HG03196 (cell line): ENCODE measurements at regions not wholly inside any gene's neighbourhood (a gene's known extent, or its start where the extent isn't known, plus 50 kb on each side); places are given as distances from the start of the nearest gene placed in this dataset.
"Not testable (repeated sequence)": the region's sequence is repeated elsewhere in the genome, so short reads cannot be mapped to it uniquely, and the experiment has no call there.

Experiments used
- ATAC-seq: cut with Tn5 transposase; IDR thresholded peaks from one replicate; pipeline ENCODE4 v1.9.1; 2021; ENCODE audit not compliant: unreplicated experiment

DNA sequence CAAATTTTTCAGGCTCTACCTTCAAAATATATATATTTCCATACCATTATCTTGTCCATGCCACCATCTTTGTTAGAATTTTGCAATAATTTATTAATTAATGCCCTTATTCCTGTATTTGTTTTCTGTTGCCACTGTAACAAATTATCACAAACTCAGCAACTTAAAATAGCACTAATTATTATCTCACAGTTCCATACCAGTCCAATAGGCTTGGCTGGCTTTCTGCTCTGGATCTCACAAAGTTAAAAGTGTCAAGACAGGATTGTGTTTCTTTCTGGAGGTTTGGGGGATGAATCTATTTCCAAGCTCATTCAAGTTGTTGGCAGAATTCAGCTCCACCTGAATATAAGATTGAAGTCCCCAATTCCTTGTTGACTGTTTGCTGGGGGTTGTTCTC lies 58.6 kb upstream of the SLC38A4 start:
- ATAC-seq: no peak

DNA sequence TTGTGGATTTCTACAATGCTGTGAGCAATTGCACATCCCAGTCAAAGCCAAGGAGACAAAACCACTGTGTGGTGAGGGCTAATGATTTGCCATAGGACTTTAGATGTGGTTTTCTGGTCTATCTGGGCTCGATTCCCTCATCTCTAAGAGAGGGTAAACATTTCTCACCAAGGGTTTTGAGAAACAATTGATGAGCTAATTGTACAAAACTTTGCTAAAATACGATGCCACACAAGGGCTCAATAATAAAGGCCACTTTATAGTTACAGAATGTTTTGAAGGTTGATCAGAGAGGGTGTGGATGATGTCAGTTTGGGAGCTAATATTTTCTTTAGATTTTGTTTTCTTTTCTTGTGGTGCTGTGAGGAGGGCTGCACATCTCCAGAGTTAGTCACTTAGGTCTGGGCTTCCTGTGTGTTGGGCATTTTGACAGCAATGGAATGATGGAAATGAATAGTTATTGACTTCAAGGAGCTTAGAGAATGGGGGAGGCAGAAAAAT lies 60.8 kb upstream of the SLC38A4 start:
- ATAC-seq: no peak

GRCh38 chr12:46887870-46888269 lies 62.1 kb upstream of the SLC38A4 start:
- ATAC-seq: no peak

DNA sequence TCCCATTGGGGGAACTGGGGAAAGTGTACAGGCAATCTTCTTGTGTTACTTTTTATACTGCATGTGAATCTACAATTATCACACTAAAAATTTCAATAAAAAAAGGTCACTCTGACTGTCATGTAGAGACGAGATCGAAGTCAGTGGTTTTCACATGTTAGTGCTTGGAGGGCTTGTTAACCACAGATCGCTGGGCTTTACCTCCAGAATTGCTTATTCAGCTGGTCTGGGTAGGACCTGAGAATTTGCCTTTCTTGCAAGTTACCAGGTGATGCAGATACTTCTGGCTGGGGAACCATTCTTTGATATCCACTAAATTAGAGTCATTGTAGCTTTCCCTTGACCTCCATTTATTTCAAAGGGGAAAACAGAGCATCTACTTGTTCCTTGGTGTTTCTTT lies 62.8 kb upstream of the SLC38A4 start:
- ATAC-seq: no peak

GRCh38 chr12:46891306-46891705 lies 65.5 kb upstream of the SLC38A4 start:
- ATAC-seq: no peak

DNA sequence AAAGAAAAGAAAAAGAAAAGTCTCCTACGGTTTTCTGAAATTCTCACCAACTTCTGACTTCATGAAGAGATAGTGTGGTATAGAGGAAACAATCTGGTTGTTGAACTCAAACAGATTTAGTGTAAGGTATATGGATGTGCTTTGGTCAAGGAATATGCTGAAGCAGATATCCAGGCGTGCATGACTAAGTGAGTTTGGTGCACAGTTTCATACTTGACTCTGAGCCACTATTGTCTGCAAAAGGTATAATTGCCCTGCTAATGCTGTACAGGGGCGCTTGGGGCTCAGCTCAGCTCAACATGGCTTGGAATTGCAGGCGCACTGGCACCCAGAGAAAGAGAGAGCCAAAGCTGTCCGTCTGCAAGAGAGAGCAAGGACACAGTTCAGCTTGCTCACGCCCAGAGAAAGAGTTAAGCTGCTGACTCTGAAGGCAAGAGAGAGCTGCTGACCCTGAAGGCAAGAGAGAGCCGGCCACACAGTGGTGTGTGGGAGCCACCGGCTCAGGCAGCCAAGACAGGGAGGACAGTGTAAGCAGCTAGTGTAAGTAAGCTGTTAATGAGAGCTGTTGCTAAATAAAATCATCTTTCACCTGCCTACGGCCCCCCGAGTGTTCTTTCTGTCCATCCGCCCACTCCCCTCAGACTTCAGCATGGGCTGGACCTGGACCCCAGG lies 66.4 kb upstream of the SLC38A4 start:
- ATAC-seq: no peak

DNA sequence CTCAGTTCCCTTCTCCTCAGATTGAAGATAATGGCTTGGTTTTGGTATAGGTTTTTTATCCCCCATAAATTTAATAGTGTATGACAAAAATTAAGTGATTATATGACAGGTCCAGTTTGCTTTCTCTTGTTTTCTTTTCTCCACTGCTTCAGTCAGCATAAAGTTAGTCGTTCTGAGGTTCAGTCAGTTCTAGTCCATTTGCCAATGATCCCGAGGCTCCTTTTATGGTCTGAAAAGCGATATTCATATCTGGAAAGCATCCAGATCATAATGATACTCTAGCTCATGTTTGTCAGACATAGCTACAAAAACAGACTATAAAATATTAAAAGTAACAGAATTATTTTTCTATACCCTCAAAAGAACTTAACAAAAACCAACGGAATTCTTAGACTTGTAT lies 67.1 kb upstream of the SLC38A4 start:
- no peak for ATAC-seq

- ATAC-seq: no peak
Observed at GRCh38 chr12:46893434-46893833, 67.6 kb upstream of the SLC38A4 start.

DNA sequence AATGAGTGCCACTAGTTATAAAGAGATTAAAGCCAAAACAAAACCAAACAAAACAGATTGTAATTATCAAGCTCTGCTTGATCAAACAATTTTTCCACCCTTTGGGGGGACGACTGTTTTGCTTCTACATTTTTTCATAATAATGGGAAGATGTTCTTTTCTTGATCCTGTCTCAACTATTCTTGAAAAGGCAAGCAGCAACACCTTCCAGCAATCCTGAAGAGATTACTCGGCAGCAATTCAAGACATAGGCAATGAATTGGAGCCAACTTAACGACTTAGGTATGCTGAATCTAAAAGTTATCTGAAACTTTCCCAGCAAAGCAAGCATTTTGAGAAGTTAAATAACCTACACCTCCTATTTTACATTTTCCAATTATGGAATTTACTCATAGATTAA lies 69.9 kb upstream of the SLC38A4 start:
- no peak for ATAC-seq

DNA sequence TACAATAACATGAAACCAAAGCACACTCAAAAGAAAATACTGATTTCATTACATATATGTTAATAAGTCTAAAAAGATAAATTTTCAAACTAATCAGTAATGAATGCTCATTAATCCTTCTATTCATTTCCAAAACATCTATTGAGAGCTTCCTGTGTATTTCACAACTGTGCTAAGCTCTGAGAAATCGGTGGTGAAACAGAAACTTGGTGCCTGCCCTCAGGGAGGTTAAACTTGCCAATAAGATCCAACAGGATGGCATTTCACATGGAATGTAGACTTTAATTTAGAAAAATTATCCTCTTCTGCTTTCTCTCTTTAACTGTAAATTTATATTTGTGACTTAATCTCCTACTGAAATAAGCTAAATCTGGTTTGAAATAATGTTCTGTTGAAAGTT lies 70.9 kb upstream of the SLC38A4 start:
- no peak for ATAC-seq

- no peak for ATAC-seq
Observed at GRCh38 chr12:46898152-46898931, 72.5 kb upstream of the SLC38A4 start.

GRCh38 chr12:46898989-46899388 lies 73.2 kb upstream of the SLC38A4 start:
- no peak for ATAC-seq

DNA sequence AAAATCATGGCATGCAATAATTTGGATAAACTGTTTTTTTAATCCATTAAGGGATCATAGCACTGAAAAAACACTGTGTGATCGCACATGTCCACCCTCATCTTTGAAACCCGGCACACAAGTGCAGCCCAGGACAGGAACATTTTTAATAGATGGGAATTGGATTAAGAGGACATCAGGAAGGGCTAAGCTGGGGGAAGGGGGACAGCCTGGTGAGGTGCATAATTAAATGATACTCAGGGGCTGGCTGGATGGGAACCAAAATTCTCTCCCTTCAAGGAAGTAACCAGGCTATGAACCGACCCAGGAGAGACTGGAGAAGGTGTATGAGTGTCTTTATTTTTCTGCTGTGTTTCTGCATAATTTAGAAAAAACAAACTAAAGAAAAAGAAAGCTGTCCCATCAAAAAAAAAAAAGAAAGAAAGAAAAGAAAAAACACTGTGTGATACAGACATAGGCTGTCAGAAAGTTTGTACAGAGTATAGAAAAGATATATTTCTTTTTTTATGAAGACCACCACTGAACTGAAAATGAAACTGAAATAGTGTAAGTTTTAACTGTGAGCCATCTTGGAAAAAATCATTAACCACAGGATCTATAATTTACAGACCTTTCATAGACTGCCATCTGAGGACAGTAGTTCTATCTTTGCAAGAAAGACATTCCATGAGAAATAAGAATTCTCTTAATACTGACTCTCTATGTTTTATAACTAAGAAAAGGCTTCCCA lies 75.1 kb upstream of the SLC38A4 start:
- no peak for ATAC-seq

DNA sequence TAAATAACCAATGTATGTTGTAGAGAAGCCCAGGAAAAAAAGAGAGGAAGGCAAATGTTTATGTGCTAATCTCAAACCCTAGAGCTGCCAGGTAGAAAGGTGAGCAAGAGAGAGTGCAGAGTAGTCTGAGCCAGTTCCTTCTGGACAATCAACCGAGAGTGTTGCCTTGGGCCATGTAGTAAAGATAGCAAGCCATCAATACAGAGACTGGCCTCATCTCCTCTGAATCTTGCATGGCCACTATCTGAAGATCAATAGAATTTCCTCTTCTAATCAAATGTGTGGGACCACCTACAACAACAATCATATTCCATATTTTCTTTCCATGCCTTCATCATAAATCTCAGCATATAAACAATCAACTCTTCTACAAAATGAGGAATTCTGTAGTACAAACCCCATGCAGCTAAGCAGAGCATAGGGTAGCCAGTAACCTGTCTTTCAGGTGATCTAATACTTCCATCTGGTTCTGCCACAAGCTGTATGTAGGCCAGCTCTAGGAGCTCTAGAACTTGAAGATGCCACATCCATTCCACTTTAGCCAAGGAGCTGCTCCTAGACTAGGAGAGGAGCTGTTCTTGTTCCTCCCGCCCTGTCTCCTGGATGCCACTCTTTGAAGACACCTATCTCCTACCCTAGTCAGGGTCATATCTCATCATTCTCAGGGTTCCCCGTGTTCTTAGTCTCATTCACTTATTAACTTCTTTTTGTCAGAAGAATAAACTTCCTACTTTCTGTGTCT lies 75.8 kb upstream of the SLC38A4 start:
- ATAC-seq: no peak

DNA sequence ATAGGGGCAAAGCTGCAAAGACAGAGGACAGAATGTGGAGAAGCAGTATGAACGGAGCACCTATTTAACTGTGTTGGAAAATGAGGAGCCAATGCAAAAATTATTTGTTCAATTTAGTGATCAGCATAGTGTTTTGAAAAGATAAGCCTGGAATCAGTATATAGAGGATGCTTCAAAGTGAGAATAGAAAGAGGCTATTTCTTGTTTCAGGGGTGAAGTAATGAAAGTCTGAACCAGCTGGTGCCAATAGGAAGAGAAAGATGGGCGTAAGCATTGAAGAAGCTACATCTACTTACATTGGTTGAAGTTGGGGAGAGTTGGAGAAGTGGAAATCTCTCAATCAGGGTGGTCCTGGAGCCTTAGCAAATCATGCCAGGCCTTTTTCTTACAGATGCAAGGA lies 77.3 kb upstream of the SLC38A4 start:
- no peak for ATAC-seq

DNA sequence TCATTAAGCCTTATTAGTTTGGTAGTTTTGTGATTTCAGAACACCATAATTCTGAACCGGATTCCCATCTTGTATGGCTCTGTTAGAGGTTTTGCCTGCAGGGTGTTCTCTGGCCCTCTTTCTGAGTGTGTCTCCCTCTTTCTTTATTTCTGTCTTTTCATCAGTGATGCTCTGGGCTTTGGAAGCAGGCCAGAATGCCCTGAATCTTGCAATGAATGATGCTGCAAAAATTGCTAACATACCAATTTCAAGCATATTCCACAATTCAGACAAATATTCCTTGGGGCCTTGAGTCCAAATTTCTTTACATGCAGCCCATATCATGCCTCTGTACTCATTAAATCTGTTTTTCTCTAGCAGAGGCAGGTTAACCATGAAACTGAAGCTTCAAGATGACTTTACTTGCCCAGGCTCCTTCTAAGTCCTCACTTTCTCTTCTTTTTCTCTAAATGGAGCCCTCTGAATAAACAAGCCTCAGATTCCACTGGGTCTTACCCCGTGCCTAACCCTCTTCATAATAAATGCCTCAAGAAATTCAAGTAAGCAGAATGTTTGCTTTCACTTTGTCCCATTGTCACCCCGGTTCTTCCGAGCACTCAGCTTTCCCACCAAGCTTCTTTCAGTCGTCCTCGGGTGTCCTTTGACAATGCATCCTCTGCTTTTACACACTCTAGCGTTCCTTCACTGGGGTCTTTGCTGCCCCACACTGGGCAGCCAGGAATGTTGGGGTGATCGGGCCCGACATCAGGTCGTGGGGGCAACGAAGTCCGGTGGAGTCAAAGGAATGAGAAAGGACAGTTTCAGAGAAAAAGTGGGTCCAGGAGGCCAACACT lies 78.8 kb upstream of the SLC38A4 start:
- no peak for ATAC-seq

DNA sequence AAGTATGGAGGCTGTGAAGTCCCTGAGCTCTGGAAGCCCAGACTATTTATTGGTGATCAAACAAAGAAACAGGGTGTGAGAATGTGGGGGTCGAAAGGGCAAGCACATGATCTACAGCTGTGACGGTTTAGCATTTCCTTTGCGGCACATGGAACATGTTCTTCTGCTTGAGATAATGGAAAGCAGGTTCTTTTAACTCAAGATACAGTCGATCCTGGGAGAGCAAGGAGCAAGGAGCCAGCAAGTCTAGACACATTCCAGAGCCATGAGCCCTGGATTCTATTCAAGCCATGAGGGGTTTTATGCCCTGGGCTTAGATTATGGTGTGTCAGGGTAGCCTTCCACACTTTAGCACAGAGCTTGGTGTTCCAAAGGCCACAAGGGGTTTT lies 79.4 kb upstream of the SLC38A4 start:
- ATAC-seq: not testable (repeated sequence)

DNA sequence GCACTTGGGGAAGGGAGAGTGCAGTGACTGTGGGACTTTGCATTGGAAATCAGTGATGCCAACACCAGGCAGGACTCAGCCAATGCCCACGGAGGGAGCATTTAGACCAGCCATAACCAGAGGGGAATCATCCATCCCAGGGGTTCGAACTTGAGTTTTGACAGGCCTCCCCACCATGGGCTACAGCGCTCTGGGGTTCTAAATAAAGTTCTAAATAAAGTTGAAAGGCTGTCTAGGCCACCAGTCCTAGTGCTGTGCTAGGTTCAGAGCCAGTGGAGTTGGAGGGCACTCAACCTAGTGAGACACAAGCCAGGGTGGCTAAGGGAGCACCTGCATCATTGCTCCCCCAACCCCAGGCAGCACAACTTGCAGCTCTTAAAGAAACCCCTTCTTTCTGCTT lies 82.0 kb upstream of the SLC38A4 start:
- no peak for ATAC-seq

- ATAC-seq: no peak
Observed at GRCh38 chr12:46908236-46908935, 82.6 kb upstream of the SLC38A4 start.
